A172 (cell line): ENCODE measurements at regions not wholly inside any gene's neighbourhood (a gene's known extent, or its start where the extent isn't known, plus 50 kb on each side); places are given as distances from the start of the nearest gene placed in this dataset.

Experiments used
- DNase-seq: peaks from one replicate; pipeline ENCODE4 v3.0.0-alpha.2; 2015; ENCODE audit warnings: low spot score

DNA sequence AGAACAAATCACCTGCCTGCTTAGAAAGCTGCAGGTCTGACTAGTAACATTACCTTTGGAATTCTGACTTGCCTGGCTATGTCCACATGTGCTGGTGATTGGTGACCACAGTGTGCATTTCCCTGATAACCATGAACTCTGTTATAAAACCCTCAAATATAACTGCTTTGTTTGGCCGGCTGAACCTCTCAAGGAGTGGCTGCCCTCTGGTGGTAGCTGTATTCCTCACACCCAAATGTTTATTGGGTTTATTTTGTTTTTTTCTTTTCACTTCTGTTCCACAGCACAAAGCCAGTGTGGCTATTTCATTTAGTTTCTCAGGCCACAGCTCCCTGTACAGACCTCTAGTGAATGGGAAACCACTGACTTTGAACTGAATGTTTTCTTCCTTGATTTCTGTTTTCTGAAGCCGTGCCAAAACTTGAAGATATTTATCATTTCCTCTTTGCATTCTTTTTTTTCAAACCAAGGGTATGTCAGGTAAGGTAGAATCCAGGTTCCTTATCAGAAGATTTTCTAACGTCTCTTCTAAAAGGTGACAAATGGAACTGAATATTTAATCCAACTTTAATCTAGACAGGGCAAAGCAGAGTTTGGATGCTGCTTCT is 549.0 kb upstream of the VRK2 start:
- DNase-seq, result peak; percentile 50

- no peak for DNase-seq
These were observed 541.8 kb upstream of the VRK2 start for GRCh38 chr2:57504787-57505186.

GRCh38 chr2:57509189-57509588 is 537.4 kb upstream of the VRK2 start:
- DNase-seq, result no peak

GRCh38 chr2:57510704-57511103 is 535.9 kb upstream of the VRK2 start:
- DNase-seq, result no peak

DNA sequence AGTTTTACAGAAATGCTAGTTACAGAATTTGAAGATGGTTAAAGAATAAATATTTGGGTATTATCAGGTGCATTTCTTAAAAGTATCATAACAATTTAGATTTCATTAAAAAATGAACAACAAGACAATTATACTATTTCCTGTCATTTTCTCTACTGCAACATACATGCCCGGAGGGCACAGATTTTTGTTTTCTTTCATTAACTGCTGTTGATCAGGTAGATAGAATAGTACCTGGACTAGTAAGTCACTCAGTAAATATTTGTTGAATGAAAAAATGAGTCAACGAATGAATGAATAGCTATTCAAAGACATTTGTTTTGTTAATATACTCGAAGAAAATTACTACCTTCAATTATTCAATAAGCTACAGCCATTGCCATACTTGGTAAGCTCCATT is 531.2 kb upstream of the VRK2 start:
- DNase-seq, result no peak

DNA sequence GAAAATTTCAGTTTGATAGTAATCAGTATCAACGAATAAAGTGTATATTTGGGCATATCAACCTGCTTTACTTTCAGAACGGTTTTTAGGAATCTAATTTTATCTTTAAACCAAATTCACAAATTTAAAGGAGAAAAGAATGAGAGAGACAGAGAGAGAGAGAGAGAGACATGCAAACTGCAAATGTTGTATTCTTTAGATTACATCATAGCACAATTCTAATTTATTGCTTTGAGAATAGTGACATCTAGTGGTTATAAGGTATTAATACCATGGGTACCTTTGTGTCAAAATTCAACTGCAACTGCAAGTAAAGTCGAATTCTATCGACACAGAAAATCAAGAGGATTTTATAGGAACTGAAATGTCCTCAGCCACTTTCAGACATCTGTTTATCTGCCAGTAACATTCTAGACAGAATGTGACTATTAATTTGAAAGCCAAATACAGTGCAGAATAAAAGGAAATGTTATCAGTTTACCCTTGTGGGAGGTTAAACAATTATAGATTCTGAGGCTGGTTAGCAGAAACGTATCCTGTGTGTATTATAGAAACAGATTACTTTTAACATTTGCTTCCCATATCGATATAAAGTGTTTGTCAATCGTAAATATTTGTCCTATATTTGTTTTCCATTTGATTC is 529.8 kb upstream of the VRK2 start:
- DNase-seq, result peak; percentile 39

GRCh38 chr2:57523304-57523703 is 523.3 kb upstream of the VRK2 start:
- no peak for DNase-seq

DNA sequence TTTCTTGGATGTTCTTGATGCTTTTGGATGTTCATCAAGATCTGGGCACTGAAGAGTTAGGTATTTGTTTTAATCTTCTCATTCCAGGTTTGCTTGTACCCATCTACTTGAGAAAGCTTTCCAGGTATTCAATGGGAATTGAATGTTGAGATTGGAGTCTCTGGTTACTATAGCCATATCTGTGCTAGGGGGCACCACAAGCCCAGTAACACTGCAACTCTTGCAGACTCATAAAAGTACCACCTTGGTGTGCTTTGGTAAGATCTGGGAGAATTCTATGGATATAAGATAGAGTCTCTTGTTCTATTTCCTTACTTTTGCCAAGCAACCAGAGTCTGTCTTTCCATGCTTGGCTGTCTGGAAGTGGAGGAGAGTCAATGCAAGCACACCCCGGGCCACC is 518.9 kb upstream of the VRK2 start:
- no peak for DNase-seq

DNA sequence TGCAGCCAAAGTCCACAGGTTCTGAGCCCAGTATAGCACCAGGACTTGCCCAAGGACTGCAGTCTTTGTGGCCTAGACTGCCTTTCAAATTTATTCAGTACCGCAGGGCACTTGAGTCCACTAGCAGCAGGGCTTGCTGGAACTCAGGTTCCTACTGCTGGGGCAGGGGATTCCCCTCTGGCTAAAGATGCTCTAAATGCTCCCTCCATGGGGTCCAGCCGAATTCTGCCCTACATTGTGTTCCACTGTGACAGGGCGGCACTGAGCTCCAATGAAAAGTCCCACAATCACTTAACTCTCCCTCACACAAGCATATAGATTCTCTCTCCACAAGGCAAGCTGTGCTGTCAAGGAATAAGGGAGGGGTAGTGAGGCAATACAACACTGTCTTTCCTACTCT is 518.1 kb upstream of the VRK2 start:
- no peak for DNase-seq

DNA sequence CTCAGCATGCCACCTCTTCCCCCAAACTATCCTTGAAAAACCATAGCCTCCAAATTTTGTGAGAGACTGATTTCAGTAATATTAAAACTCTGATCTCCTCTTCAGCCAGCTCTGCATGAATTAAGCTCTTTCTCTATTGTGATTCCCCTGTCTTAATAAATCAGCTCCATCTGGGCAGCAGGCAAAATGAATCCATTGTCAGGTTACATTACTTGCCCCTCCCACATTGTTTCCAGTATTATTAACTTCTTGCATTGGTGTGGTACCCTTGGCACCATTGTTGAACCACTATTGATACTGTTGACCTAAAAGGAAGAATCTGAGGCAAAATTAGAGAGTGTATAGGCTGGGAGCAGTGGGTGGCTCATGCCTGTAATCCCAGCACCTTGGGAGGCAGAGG is 512.2 kb upstream of the VRK2 start:
- no peak for DNase-seq

DNA sequence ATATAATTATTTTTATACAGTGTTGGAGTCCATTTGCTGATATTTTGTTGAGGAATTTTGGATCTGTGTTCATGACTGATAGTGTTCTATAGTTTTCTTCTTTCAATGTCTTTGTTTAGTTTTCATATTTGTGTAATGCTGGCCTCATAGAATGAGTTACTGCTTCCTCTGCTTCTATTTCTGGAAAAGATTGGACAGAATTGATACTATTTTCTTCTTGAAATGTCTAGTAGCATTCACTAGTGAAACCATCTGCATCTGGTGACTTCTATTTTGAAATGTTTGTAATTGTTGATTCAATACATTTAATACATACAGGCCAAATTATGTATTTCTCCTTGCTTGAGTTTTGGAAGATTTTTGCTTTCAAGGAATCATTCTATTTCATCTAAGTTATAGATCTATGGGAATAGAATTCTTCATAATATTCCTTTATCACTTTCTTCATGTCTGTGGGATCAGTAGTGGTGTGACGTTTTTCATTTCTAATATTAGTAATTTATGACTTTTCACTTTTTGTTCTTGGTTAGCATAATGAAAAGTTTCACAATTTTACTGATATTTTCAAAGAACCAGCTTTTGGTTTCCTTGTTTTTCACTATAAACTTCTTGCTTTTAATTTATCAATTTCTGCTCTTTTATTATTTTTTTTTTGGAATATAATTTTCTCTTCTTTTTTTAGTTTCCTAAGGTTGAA is 509.9 kb upstream of the VRK2 start:
- DNase-seq, result no peak

- no peak for DNase-seq
These were observed 506.8 kb upstream of the VRK2 start for GRCh38 chr2:57539761-57540160.

DNA sequence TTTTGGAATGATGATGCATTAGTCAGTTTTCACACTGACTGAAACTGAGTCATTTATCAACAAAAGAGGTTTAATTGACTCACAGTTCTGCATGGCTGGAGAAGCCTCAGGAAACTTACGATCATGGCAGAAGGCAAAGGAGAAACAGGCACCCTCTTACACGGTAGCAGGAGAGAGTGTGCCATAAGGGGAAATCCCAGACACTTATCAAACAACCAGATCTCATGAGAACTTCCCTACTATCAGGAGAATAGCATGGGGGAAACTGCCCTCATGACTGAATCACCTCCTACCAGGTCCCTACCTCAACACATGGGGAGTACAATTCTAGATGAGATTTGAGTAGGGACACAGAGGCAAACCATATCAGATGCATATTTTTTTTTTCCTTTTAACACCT is 504.5 kb upstream of the VRK2 start:
- no peak for DNase-seq

DNA sequence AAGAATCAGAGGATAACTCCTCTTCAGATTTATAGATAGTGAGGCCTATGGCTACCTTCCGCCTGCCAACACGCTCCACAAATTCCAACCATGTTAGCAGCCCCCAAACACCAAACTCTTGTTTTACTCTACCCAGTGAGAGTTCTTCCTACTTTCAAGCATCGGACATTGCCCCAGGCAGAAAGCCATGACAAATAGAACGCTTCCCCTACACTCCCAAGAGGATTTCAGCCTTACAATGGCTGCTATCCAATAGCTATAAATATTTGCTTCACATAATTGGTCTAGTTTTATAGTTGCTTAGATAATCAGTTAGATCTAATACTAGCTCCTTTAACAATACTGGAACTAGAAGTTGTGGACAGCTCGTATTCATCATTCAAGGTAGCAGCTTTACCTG is 503.4 kb upstream of the VRK2 start:
- no peak for DNase-seq

DNA sequence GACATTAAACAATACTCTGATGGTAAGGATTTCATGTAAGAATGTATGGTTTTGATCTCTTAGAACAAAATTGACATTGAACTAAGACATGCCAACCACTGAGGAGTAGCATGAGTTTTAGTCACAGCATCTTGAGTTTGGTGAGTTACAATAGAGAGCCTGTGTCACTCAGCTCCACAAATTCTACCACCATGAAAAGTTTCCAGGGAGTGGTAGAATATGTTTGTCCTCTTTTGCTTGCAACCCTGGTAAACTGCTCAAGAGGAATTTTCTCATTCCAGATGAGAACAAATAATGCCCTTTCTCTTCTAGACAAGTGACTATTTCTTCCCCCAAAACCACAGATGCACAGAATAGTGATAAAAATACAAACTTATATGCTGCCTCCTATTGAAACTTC is 502.0 kb upstream of the VRK2 start:
- DNase-seq, result no peak

DNA sequence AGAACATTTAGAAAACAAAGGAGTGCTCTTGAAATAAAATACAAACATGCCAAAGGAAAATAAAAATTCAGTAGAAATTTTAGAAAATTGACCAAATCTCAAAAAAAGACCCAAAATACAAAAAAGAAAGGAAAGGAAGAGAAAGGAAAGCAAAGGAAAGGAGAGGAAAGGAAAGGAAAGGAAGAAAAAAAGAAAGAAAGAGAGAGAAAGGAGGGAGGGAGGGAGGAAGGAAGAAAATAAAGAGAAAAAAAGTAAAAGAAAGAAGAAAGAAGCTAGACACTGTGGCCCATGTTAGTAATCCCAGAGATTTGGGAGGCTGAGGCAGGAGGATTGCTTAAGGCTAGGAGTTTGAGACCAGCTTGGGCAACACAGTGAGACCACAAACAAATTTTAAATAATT is 500.1 kb upstream of the VRK2 start:
- no peak for DNase-seq

DNA sequence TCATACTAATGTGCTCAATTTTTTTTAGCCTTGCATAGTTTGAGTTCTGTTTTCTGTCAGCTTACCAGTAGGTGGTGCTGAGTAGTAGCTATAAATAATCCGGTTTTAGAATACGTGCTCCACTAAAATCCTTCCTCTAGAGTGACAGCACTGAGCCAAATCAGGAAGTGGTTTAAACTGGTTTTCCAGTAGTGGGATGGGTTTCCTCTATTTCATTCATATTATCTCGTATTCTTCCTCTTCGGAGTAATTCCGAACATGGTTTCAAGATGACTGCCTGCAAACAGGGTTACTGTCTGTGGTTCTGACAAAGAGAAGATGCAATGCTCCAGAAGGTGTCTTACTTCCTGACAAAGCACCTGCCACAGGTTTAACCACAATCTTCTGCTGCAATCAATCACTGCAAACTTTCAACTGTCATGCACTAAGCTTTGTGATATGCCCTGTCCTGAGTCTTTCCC is 496.9 kb upstream of the VRK2 start:
- peak; percentile 17 for DNase-seq

DNA sequence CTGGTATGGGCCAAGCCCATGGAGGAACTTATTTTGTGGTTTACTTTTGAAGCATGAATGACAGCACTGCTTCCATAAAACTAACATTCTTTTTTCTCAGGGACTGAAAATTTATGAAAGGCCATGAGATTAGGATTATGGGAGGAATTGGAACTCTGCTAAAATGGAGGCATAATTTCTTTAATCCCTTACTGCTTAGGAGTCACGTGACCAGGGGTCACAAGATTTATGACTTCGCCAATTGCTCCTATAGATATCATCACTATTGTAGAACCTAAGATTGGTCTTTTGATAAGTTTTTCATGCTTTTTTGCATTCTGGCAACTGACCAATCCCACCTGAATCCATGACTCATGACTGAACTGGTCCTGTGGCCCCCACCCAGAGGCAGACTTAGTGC is 495.7 kb upstream of the VRK2 start:
- DNase-seq, result no peak

- DNase-seq, result no peak
These were observed 493.7 kb upstream of the VRK2 start for GRCh38 chr2:57552885-57553284.

DNA sequence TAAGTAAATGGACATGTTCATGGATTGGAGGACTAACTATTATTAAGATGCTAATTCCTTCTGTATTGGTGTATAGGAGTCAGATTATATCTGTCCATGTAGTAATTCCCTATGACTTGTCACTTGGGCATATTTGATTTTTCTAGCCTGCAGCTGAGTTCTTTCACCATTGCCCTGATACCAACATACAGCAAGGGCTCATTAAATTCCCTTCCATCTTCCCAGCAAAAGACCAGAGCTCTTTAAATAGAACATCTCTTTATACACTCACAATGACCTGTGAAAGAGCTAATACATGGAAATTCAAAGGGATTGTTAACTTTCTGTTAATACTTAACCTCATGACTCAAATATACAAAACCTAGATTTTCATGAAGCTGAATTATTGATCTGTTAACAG is 492.3 kb upstream of the VRK2 start:
- DNase-seq, result no peak

DNA sequence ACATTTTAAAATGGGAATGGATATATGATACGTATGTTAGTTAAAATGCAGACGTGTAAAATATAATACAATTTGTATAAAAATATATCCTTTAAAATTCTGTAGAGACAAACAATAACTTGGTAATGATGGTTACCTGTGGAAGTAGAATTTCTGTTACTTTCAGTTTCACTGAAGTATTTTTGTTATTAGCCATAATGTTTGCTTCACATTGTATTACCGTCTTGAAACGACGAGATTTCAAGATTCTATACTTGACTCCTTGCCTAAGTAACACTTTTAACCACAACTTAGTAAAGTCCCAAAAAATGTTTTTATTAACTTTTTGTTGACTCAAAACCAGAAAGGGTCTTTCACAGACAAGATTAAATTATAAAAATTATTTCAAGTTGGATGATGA is 488.3 kb upstream of the VRK2 start:
- no peak for DNase-seq

DNA sequence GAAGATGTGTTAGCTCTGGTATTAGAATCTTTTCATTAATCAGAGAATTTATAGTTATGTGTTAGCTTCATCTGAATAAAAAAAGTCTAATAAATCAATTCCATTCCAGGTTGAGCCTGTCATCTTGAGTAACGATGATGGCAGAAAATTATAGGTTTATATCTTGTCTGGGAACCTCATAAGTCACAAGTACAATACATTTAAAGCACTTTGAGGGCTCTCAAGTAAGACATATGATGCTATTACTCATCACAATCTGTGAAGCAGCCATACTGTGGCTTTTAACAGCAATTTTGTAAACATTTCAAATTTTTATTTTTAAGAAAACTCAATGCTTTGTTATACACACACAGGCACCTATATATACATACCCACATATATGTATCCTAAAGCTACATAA is 484.1 kb upstream of the VRK2 start:
- no peak for DNase-seq

GRCh38 chr2:57563015-57563414 is 483.6 kb upstream of the VRK2 start:
- no peak for DNase-seq
